Transverse colon (tissue), 4 donors: ENCODE measurements at regions not wholly inside any gene's neighbourhood (a gene's known extent, or its start where the extent isn't known, plus 50 kb on each side); places are given as distances from the start of the nearest gene placed in this dataset.

ENCODE experiments used
- DNase-seq: peaks from one replicate; pipeline ENCODE4 v3.0.0-alpha.2; 2019
- H3K27ac ChIP-seq, 4 donors: fragments of 200-600 bp; sonication (generic); 2 replicates each; pipeline ENCODE4 v1.5.1; 2016 to 2018; ENCODE audit warnings: inconsistent platforms in 4 of 4
- H3K27me3 ChIP-seq: fragments of 200-600 bp; sonication (generic); 2 replicates; pipeline ENCODE4 v1.5.1; 2017; ENCODE audit warnings: inconsistent platforms
- H3K36me3 ChIP-seq, 4 donors: fragments of 200-600 bp; sonication (generic); 2 replicates each; pipeline ENCODE4 v1.5.1; 2017 to 2019; ENCODE audit warnings: inconsistent platforms in 4 of 4
- H3K4me1 ChIP-seq, 4 donors: fragments of 200-600 bp; sonication (generic); 2 replicates each; pipeline ENCODE4 v1.5.1; 2017 to 2020; ENCODE audit warnings: inconsistent platforms in 4 of 4
- H3K4me3 ChIP-seq, 4 donors: fragments of 200-600 bp; sonication (generic); 1 replicate in 1 of 4; 2 replicates in 3 of 4; pipeline versions ENCODE4 v1.5.1 to v1.6.1; 2017 to 2019; ENCODE audit warnings: inconsistent platforms in 4 of 4
- H3K9me3 ChIP-seq, 2 donors: fragments of 200-600 bp; sonication (generic); 2 replicates each; pipeline ENCODE4 v1.5.1; 2017 to 2019; ENCODE audit warnings: inconsistent platforms in 2 of 2
- CTCF ChIP-seq, 5 experiments: fragments of 200-600 bp in 3 of 5; fragments of 450-650 bp in 2 of 5; sonication (generic) in 3 of 5; IDR thresholded peaks; 1 replicate in 2 of 5; 2 replicates in 3 of 5; pipeline ENCODE4 v1.5.1; 2016 to 2017; ENCODE audit warnings: antibody characterized with exemption in 5 of 5, inconsistent platforms in 3 of 5, mild to moderate bottlenecking in 2 of 5, moderate library complexity in 1 of 5
- EP300 ChIP-seq: sonication (generic); formaldehyde crosslinking; IDR thresholded peaks from one replicate; pipeline ENCODE4 v1.6.1; 2017; ENCODE audit warnings: antibody characterized with exemption, low read depth
- POLR2A ChIP-seq: fragments of 450-650 bp; IDR thresholded peaks from one replicate; pipeline ENCODE4 v1.6.1; 2016; ENCODE audit warnings: antibody characterized with exemption, mild to moderate bottlenecking, moderate library complexity
- POLR2AphosphoS5 ChIP-seq, 3 donors: sonication (generic); formaldehyde crosslinking; IDR thresholded peaks; one replicate each; pipeline ENCODE4 v1.6.1; 2016; ENCODE audit warnings: antibody characterized with exemption in 3 of 3
- WGBS, 2 donors: methylation state at CpG; one replicate each; pipeline ENCODE4 v1.1.5; 2018; ENCODE audit warnings: low coverage in 1 of 2; 5-methylcytosine and 5-hydroxymethylcytosine counted together
- in situ Hi-C, 4 donors: fragments of 200-750 bp; cut with MboI; loops; one replicate each; pipeline versions ENCODE4 v1.15.0 to v1.15.1; 2017; ENCODE audit warnings: low sequenced_read_pairs in 3 of 4, low pct_ligation_motif_present in 1 of 4, low pct_unique_long_range_greater_than_20kb in 1 of 4
- intact Hi-C: fragments of 100-400 bp; cut with DNase I; formaldehyde crosslinking; loops from one replicate; pipeline ENCODE4 v1.15.1; 2023; ENCODE audit warnings: low total_unique reads

DNA sequence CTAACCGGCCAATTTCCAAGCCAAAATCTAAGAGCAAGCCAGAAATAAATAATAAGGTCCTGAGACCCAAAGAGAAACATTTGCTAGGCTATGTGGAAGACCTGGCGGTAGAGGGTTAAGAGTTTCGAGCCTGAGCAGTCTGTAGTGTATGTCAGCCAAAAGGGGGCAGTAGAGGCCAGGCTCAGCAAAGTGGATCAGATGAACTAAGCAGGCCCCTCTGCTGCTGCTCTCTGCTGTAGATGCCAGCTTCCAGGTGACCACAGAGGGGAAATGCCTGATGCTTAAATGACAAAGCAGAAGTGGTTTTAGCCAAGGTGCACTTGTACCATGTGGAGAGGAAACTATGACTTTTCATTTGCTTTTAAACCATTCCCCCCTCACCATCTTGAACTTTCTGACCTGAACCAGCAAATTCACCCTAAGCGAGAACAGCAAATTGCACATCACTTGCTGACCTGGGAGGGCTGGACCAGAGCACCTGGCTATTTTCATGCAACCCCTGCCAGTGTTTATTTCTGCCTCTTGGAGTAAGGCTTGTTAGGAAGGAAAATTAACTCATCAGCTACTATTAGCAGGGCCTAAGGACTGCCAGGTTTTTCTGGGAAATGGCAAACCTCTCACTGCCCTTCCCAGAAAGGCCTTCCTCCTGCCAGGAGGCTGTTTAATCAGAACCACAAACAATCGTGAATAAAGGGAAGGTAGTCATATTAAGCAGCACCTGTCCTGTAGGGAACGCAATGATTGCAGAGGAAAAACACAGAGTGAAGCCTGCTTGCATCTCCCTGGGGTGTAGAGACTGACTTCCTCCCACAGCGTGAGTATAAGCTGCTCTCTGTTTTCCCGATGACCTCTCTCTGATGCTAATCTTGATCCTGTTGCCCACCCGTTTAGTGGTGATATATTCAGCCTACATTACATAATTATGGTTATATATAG is 818.2 kb downstream of the TLR4 start:
- Histone ChIP-seq H3K27ac (no peak overlapping the region), H3K36me3 (no peaks in the 10 kb centered on the region), H3K9me3 (no peaks in the 10 kb centered on the region), H3K4me1 (no peaks in the 10 kb centered on the region), H3K4me3 (no peak overlapping the region), H3K27me3 (no peaks in the 10 kb centered on the region)
- intact Hi-C loops, result no loop called here
- TF ChIP-seq EP300 (no peak), CTCF (IDR thresholded peaks at IDR 0.05) (peak in 4 of 5 experiments; percentile 33 to 45 (median 42))
- 55 to 64% methylated on average over 8 to 9 of the region's 9 CpGs for WGBS, 2 donors
- in situ Hi-C loops, result no loop called here
- peak; percentile 13 for DNase-seq

- intact Hi-C loops (no loop called here), in situ Hi-C loops (no loop called here)
- Histone ChIP-seq H3K4me3 (no peak overlapping the region), H3K27me3 (no peaks in the 10 kb centered on the region), H3K4me1 (no peaks in the 10 kb centered on the region), H3K9me3 (no peaks in the 10 kb centered on the region), H3K36me3 (no peaks in the 10 kb centered on the region), H3K27ac (no peak overlapping the region)
- no peak for DNase-seq
- 84 to 100% methylated on average over 1 of the region's 1 CpG for WGBS, 2 donors
- TF ChIP-seq EP300 (no peak), POLR2AphosphoS5 (IDR thresholded peaks at IDR 0.05) (no peak), POLR2A (no peak), CTCF (IDR thresholded peaks at IDR 0.05) (no peak)
These were observed 823.1 kb downstream of the TLR4 start for GRCh38 chr9:118527261-118527660.

DNA sequence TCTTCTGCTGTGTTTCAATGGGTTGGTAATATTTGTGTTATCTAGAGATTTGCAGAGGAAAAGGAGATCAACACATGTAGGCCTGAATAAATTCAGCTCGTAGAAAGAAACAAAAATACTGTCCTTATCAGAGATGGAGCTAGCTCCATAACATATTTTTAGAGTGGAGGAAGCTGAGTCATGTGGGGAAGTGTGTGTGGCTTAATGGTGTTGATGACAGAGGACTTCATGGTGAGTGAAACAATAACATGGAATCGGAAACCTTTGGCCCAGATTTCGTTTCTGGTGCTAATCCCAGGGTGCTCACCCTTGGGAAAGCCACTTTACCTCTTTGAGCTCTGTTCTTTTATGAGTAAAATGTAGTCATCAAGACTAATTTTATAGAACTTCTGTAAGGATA is 825.0 kb downstream of the TLR4 start:
- in situ Hi-C loops, result no loop called here
- TF ChIP-seq EP300 (no peak), CTCF (IDR thresholded peaks at IDR 0.05) (no peak), POLR2AphosphoS5 (IDR thresholded peaks at IDR 0.05) (no peak), POLR2A (no peak)

DNA sequence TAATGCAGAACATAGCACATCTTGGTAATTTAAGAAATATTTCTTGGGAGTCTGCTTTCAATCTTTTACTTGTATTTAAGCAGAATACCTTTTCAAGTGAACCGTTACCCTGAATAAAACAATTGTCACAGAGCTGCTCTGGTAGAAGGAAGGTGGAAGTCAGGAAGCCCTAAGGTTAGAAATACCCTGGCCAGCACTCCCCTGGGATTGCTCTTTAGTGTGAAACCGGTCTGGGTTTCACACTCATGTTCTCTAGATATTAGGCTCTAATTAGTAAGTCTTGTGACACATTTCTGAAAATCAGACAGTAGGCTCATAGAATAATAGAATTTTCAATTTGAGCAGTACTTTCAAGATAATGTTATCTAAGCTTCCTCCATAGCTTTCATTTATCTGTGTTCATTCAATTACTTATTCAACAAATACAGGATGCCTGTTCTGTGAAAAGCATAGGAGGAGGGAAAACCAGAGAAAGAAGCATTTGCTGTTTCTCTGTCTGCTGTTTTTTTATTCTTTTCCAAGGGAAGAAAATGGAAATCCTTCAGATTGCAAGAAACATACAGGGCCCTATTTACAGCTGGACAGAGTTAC is 825.5 kb downstream of the TLR4 start:
- no peak for TF ChIP-seq EP300
- no peak for TF ChIP-seq POLR2A
- TF ChIP-seq POLR2AphosphoS5 (IDR thresholded peaks at IDR 0.05), result no peak
- TF ChIP-seq CTCF (IDR thresholded peaks at IDR 0.05), result no peak
- H3K36me3 ChIP-seq, result no peaks in the 10 kb centered on the region
- H3K27me3 ChIP-seq, result no peaks in the 10 kb centered on the region
- H3K4me3 ChIP-seq, result no peak overlapping the region
- in situ Hi-C loops (no loop called here), intact Hi-C loops (no loop called here)
- no peak for DNase-seq
- H3K4me1 ChIP-seq, result no peaks in the 10 kb centered on the region
- no peak overlapping the region for H3K27ac ChIP-seq
- 43 to 52% methylated on average over 2 of the region's 2 CpGs for WGBS, 2 donors
- no peaks in the 10 kb centered on the region for H3K9me3 ChIP-seq

More for the DNA sequence above, 825.0 kb downstream of the TLR4 start:
- no peak overlapping the region for H3K27ac ChIP-seq
- H3K9me3 ChIP-seq, result no peaks in the 10 kb centered on the region
- no peaks in the 10 kb centered on the region for H3K36me3 ChIP-seq
- no peak for DNase-seq
- no peaks in the 10 kb centered on the region for H3K27me3 ChIP-seq
- intact Hi-C loops, result no loop called here
- H3K4me3 ChIP-seq, result no peak overlapping the region
- H3K4me1 ChIP-seq, result no peaks in the 10 kb centered on the region
- 36 to 38% methylated on average over 3 of the region's 3 CpGs for WGBS, 2 donors
